Stimulated activated CD8-positive, alpha-beta memory T cell treated with anti-CD3 and anti-CD28 coated beads, Interleukin-7, amount 100 ng/mL, for 48 hours (primary cell): ENCODE measurements at regions not wholly inside any gene's neighbourhood (a gene's known extent, or its start where the extent isn't known, plus 50 kb on each side); places are given as distances from the start of the nearest gene placed in this dataset.

Experiments
- DNase-seq, 2 donors: peaks; one replicate each; pipeline ENCODE4 v3.0.0-alpha.2; 2020; ENCODE audit warnings: low read depth in 1 of 2; ENCODE audit errors: extremely low read depth in 1 of 2

DNA sequence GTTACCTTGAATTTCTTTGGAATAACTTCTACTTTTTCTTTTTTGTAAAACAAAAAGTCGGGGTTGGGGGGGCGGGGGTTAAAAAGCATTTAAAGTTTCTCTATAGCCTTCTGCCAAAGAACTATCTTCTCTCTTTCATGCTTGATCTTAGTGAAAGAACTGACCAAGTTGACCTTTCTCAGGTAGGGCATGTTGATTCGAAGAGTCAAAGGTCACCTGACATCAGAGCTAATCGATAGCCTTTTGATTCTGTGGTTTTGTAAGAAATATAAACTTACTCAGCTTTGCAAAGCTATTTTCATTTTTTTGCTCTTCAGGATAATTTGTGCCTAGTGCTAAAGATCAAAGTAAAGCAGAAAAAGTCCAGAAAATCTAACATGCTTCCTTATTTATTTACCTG lies 181.5 kb downstream of the IRS2 start:
- DNase-seq = no peak

GRCh38 chr13:109602356-109602755 lies 184.0 kb downstream of the IRS2 start:
- DNase-seq = no peak

DNA sequence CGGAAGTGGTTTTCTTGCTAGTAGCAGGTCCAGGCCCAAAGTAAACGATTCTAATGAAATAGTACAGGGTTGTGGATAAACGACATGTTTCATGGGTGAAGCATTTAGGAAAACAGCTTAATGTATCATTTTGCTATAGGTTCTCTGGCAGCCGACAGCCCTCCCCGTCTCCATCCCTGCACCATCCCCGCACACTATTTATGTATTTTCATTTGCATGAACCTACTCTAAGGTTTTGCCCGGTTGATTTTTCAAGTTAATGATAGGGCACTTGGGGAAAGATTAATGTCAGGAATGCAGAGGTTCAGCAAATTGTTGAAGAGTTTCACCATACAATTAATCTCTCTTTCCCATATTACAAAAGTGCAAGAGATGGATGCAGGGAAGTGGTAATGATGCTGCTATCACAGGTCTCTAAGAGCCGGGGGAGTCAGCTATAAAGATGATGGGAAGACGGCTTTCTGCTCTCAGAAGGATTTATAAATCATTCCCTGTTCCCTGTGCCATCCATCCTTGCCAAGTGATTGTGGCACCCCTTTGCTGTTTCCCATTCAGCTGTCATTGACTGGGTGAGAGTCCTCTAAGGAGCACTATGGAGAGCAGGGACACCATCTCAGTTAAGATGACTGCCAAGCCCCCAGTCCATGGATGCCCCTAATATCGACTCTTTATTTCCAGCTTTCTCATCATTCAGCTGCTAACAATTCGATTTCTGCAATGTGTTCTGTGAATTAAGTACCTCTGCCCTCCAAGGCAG lies 186.3 kb downstream of the IRS2 start:
- DNase-seq = no peak

DNA sequence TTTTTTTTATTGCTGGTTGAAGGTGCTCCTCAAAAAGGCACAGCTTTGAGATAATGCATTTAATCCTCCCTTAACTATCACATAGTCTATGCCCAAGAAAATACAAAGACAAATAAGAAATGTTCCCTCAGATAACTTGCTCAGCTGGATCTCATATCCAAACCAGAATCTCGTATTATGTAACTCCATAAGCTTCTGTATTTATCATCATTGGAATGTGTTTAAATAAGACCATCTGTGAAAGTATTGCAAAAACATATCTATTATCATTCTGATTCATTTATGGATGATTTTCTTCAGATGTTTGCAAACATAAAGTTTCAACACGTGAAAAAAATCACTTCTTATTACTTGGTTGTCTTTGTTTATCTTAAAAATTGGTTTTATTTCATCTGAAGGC lies 190.9 kb downstream of the IRS2 start:
- no peak for DNase-seq

- DNase-seq = no peak
Measured at GRCh38 chr13:109593230-109593629, 193.2 kb downstream of the IRS2 start.

DNA sequence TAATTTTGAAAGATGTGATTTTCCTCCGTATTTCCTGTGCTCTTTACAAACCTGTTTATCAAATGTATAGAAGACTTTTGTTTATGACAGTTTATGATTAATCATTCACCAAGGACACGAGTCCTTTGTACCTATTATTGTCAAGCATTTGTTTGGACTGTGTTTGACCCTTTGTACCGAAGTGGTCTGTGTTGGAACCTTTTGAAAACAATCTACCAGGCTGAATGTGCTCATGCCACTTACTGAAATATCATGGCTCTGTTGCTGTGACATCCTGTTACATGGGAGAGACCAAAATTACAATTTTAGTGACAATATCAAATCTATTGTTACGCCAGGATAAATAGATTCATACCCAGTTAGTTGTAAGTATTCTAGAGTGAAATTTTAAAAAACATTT lies 193.6 kb downstream of the IRS2 start:
- DNase-seq = no peak

- DNase-seq = no peak
Measured at GRCh38 chr13:109587689-109588088, 198.7 kb downstream of the IRS2 start.

GRCh38 chr13:109586509-109587346 lies 199.7 kb downstream of the IRS2 start:
- DNase-seq = no peak

DNA sequence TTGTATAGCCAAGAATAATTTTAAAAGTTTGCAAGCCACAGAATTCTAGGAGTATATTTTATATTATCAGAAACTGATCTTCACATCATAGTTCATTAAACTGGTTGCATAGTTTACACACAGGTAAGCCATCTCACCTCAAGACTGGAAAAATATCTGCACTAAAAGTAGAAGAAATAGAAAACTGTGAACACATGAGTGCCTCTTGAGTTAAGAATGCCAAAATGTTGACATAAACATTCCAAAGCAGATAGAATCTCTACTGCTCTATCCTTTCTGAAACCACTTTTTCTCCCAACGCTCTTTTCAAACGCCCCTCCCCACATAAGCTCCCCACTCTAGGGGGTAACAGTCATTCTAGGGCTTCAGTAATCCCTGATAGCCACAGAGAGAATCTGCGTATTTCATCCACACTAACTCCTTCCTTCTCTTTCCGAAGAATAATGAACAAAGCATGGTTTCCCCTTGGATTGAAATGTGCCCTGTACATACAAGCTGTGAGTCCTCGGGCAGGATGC lies 201.5 kb downstream of the IRS2 start:
- DNase-seq = no peak

DNA sequence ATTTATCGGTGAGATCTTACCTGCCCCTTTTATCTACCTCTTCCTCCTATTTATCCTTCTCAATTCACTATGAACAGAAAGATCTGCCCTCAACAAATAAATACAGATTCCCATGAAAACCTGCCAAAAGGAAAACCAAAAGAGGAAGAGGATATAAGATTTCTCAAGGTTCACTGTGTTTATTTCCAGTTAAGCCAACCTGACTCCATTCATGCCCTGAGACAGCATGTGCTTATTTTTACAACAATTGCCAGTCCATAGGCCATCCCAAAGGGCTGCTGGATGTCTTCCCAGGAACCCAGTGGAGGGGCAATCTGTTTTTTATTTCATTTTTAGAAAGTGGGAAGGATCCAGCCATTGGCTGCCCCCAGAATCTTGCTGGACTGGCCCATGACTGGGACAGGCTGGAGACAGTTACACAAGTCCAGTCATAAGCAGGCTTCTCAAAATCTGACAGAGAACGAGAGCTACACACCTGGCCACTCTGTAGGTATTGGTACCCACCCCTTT lies 209.1 kb downstream of the IRS2 start:
- no peak for DNase-seq

GRCh38 chr13:109576331-109576813 lies 210.0 kb downstream of the IRS2 start:
- DNase-seq = no peak

DNA sequence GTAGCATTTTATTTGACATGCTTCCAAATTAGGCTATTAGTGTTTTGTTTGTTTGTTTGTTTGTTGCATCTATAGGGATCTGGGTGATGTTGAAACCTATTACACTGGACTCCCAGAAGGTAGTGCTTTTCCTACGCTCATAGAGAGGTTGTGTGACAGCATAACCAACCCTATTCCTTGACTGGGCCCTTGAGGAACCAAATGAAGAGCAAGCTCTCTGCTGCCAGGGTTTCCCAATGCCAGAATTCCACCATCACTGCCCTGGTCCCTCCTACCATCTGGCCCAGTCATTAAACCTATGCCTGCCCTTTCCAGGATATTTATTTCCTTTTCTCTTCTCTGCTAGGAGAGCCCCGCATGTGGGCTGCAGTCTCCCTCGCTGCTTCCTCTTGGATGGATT lies 210.6 kb downstream of the IRS2 start:
- DNase-seq = no peak

DNA sequence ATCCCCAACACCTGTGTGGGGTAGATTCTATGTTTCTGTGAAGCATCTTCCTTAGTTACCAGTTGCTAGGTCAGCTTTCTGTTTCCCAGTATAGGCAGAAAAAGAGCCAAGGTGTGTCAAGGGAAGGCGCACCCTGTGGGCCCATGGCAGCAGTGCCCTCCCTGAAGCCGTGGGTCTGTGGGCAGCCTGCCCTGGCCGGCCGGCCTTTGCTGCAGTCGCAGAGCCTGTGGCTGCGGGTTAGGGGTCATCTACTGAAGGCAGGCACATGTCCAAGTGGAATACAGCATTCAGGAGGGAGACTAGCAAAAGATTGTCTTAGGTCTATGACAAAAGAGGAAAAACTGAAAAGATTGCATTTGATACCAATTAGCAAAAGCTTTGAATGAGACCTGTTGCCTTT lies 214.0 kb downstream of the IRS2 start:
- DNase-seq = no peak

DNA sequence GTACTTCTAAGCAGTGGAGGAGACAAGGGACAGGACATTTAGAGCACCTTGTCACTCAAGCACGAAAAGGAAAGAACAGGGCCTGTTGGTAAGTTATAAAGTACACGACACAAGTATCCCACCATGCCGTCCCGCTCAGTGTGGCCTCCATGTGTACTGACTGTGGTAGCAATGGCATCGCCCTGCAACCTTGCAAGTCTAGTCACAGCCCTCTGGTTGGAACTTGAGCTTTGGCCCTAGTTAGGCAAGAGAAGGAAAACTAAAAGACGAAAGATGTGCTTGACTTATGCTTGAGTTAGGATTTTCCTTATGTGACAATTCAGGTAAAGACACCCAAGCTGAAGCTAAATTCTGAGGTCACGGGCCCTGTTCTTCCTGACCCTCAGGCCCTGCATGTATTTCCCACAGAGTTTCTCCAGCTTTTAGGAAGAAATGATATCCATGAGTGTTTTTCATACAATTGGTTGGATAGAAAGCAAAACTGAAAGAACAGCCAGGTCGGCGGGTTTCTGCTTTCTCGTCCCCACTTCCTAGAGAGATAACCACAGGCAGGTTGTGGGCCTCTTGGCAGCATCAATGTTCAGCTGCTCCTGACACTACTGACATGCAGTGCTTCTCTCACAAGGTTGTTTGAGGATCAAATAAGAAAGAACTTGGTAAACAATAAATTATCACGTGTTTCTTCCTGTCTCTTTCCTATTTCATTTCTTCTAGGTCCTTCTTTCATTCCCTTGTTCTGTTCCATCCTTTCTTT lies 216.2 kb downstream of the IRS2 start:
- DNase-seq = peak; percentile 1 to 16

GRCh38 chr13:109568339-109568818 lies 218.0 kb downstream of the IRS2 start:
- no peak for DNase-seq

GRCh38 chr13:109567315-109567714 lies 219.1 kb downstream of the IRS2 start:
- no peak for DNase-seq

DNA sequence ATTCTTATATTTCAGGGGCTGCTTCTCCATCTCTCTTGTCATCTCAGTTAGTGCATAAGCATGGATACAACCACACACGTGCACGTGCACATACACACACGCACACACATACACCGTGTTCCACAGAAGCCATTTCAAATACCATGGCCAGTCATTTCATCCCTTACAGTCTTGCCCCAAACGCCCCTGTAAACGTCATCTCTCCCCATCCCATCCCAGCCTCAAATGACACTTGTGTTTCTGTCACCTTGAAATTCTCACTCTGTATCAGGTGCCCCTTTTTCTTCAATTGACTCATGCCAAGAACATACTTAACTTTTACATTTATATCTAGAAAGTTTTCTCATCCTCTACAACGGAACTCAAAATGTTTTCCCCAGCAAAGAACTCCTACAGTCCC lies 220.5 kb downstream of the IRS2 start:
- DNase-seq = no peak

DNA sequence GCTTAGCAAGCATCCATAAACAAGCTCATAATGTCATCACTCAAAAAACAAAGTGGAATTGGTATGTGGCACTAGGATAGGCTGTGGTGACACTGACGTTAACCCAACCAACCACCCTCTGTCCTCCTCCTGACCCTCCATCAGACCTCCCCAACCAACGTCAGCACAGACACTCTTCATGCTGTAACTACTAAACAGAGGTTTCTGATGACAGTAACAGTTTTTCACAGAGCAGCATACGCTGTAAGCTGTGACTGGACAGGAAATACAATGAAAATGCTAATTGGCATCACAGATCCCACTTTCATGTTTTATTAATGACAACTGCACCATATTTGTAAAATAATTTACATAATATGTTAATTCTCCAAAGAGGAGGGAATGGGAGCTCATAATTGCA lies 238.0 kb downstream of the IRS2 start:
- no peak for DNase-seq

DNA sequence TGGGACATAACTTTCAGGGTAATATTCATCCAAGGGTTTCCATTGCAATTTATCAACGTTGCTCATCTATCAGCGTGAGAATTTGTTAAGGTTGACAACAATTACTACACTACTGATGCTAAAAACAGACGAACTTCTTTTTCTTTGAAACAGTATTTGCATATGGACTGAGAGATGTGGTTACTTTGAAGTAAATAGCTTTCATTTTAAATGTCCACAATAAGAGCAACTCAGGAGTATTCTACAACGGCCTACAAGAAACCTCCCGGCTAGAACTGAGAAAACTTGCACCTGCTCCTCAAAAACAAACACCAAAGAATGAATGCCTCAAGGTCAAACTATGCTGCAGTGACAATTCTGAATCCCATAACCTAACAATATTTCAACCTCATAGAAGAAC lies 238.4 kb downstream of the IRS2 start:
- no peak for DNase-seq

DNA sequence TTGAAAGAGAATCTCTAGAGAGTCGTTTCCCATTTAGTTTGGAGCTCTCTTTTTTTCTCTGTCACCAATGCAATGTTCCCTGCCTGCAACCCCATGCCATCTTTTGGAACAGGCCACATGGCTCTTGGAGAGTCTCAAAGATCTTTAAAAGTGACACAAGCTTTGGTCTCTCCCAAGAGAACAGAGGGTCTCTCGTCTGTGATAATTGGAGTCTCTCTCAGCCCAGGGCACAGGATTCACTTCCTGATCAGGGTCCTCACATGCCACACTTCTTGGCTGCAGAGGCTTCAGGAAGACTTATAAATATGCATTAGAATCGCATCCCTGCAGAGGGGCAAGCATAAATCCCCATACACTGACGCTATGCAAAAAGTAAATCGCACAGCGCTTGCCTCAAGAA lies 240.5 kb downstream of the IRS2 start:
- no peak for DNase-seq

- no peak for DNase-seq
Measured at GRCh38 chr13:109541081-109541480, 245.3 kb downstream of the IRS2 start.
